OCI-LY3 (cell line): ENCODE measurements at regions not wholly inside any gene's neighbourhood (a gene's known extent, or its start where the extent isn't known, plus 50 kb on each side); places are given as distances from the start of the nearest gene placed in this dataset.

ENCODE experiments used
- EZH2phosphoT487 ChIP-seq: fragments of 200-600 bp; shearing (Covaris generic); IDR thresholded peaks from 2 replicates; pipeline ENCODE4 v1.6.1; 2018; ENCODE audit warnings: antibody characterized with exemption, mixed run types, low read depth
- TF ChIP-seq, protein P1 (sequence below): fragments of 200-600, 300-600 bp; sonication (generic); IDR thresholded peaks from 2 replicates; pipeline ENCODE4 v1.5.1; 2014; ENCODE audit warnings: antibody characterized with exemption, low read length, low read depth

DNA sequence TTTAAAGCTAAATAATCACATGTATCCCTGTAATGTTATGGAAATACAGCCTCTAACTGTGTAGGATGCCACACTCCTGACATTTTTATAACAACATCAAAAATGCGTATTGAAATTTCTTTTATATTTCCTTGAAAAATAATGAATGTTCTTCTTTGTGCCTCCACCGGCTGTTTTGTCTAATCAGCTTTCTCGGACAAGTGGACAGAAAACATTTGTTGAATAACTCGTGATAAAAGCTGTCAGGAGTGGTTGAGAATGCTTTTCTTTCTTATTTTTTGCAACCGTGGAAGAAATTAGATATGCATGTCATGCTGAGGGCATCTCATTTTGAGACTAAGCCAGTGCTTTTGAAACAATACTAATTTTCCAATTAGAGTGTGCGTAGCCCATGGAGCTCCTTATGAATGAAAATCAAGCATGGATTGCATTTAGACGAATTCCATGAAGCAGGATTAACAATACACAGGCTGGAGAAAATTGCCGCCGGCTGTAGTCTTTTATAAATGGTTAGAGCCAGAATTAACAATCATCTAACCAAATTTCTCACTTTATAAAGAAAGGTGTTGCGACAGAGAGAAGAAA lies 614.5 kb upstream of the LCORL start:
- TF ChIP-seq, protein P1, sequence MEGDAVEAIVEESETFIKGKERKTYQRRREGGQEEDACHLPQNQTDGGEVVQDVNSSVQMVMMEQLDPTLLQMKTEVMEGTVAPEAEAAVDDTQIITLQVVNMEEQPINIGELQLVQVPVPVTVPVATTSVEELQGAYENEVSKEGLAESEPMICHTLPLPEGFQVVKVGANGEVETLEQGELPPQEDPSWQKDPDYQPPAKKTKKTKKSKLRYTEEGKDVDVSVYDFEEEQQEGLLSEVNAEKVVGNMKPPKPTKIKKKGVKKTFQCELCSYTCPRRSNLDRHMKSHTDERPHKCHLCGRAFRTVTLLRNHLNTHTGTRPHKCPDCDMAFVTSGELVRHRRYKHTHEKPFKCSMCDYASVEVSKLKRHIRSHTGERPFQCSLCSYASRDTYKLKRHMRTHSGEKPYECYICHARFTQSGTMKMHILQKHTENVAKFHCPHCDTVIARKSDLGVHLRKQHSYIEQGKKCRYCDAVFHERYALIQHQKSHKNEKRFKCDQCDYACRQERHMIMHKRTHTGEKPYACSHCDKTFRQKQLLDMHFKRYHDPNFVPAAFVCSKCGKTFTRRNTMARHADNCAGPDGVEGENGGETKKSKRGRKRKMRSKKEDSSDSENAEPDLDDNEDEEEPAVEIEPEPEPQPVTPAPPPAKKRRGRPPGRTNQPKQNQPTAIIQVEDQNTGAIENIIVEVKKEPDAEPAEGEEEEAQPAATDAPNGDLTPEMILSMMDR: no peak
- TF ChIP-seq EZH2phosphoT487: no peak
